Ishikawa (cell line): ENCODE measurements at regions not wholly inside any gene's neighbourhood (a gene's known extent, or its start where the extent isn't known, plus 50 kb on each side); places are given as distances from the start of the nearest gene placed in this dataset.

ENCODE experiments used
- CEBPB ChIP-seq: IDR thresholded peaks from 2 replicates; pipeline ENCODE4 v1.6.1; 2012
- EGR1 ChIP-seq: IDR thresholded peaks from 2 replicates; pipeline ENCODE4 v1.6.1; 2012
- EP300 ChIP-seq: IDR thresholded peaks from 2 replicates; pipeline ENCODE4 v1.6.1; 2012; ENCODE audit warnings: borderline replicate concordance
- FOXM1 ChIP-seq: IDR thresholded peaks from 2 replicates; pipeline ENCODE4 v1.6.1; 2012; ENCODE audit warnings: low read depth, borderline replicate concordance
- MAX ChIP-seq: IDR thresholded peaks from 2 replicates; pipeline ENCODE4 v1.6.1; 2012
- NFIC ChIP-seq: IDR thresholded peaks from 2 replicates; pipeline ENCODE4 v1.6.1; 2012
- RAD21 ChIP-seq: IDR thresholded peaks from 2 replicates; pipeline ENCODE4 v1.6.1; 2012; ENCODE audit warnings: low read depth
- REST ChIP-seq: IDR thresholded peaks from 2 replicates; pipeline ENCODE4 v1.6.1; 2012; ENCODE audit warnings: low read depth, mild to moderate bottlenecking
- TAF1 ChIP-seq: IDR thresholded peaks from 2 replicates; pipeline ENCODE4 v1.6.1; 2012; ENCODE audit warnings: low read depth, mild to moderate bottlenecking
- TEAD4 ChIP-seq: IDR thresholded peaks from 2 replicates; pipeline ENCODE4 v1.6.1; 2012
- YY1 ChIP-seq: IDR thresholded peaks from 2 replicates; pipeline ENCODE4 v1.6.1; 2012; ENCODE audit warnings: low read depth
- ZBTB7A ChIP-seq: IDR thresholded peaks from 2 replicates; pipeline ENCODE4 v1.6.1; 2012; ENCODE audit warnings: low read depth

GRCh38 chr5:116861097-116861496, 286.5 kb upstream of the SEMA6A start:
- TF ChIP-seq EP300 (no peak), NFIC (no peak), REST (no peak), MAX (no peak), FOXM1 (no peak), YY1 (no peak), RAD21 (no peak), TEAD4 (no peak), TAF1 (no peak), ZBTB7A (no peak), EGR1 (no peak), CEBPB (no peak)
